Chondrocyte (in vitro differentiated cells): ENCODE measurements at regions not wholly inside any gene's neighbourhood (a gene's known extent, or its start where the extent isn't known, plus 50 kb on each side); places are given as distances from the start of the nearest gene placed in this dataset.

Experiments
- DNase-seq: peaks from one replicate; pipeline ENCODE4 v3.0.0; 2021; ENCODE audit warnings: mixed read lengths, low spot score
- H3K27ac Mint-ChIP-seq: one replicate; pipeline ENCODE4 v1.8.0; 2021; ENCODE audit warnings: mild to moderate bottlenecking, moderate library complexity, mixed read lengths; ENCODE audit not compliant: unreplicated experiment
- H3K27me3 Mint-ChIP-seq: 2 replicates; pipeline ENCODE4 v1.8.0; 2021; ENCODE audit warnings: low read depth, mixed read lengths
- H3K36me3 Mint-ChIP-seq: 2 replicates; pipeline ENCODE4 v1.8.0; 2021; ENCODE audit warnings: low read depth, mixed read lengths
- H3K4me1 Mint-ChIP-seq: 2 replicates; pipeline ENCODE4 v1.8.0; 2021; ENCODE audit warnings: low read depth, mild to moderate bottlenecking, mixed read lengths
- H3K4me3 Mint-ChIP-seq: one replicate; pipeline ENCODE4 v1.8.0; 2021; ENCODE audit warnings: mild to moderate bottlenecking, moderate library complexity, mixed read lengths; ENCODE audit not compliant: unreplicated experiment
- H3K9me3 Mint-ChIP-seq: 2 replicates; pipeline ENCODE4 v1.8.0; 2021; ENCODE audit warnings: low read depth, mixed read lengths
- TF ChIP-seq, protein P1 (sequence below): fragments of 200-600 bp; sonication (generic); IDR thresholded peaks from 2 replicates; pipeline ENCODE4 v1.5.0; 2021; ENCODE audit warnings: antibody characterized with exemption, mild to moderate bottlenecking, moderate library complexity

DNA sequence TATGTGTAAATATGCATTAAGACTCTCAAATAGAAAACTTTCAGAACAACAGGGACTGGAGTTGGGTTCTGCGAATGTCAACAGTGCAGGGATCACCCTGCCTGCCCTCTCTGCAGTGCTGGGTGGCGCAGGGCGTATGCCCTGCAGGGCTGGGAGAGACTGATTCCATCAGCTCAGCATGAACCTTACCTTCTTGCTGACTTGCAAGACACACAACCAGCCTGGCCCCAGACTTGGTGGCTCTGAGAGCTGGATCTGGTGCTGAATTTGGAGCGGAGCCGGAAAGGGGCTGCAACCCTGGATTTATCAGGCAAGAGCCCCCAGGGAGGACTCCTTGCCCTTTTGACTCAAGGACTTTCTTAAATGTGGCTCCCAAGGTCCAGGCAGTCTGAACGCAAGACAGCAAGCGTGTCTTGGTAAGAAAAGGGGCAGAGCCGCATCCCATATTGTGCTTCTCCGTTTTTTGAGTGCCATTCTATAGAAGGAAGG, 376.0 kb upstream of the IRX2 start:
- H3K9me3 Mint-ChIP-seq = peaks cover 7% of the 10 kb centered on the region
- no peak for DNase-seq
- H3K27ac Mint-ChIP-seq = no peak overlapping the region

DNA sequence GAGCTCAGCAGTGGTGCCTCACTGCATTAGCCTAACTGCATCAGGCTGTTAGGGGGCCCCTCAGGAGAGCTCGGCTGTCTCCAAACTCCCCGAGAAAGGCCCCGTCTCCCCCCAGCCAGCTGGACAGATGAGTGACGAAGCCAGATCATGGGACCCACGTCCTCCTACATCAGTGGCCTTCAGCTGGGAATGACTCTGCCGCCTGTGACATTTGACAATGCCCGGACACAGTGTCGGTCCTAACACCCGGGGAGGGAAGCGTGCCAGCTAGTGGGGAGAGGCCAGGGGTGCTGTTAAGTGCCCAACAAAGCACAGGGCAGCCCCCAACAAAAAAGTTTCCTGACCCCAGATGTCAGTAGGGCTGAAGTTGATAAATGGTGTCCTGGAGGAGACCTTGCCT, 375.2 kb upstream of the IRX2 start:
- Mint-ChIP-seq H3K27ac (no peak overlapping the region), H3K4me3 (no peak overlapping the region)

More for the DNA sequence above, 376.0 kb upstream of the IRX2 start:
- TF ChIP-seq, protein P1, sequence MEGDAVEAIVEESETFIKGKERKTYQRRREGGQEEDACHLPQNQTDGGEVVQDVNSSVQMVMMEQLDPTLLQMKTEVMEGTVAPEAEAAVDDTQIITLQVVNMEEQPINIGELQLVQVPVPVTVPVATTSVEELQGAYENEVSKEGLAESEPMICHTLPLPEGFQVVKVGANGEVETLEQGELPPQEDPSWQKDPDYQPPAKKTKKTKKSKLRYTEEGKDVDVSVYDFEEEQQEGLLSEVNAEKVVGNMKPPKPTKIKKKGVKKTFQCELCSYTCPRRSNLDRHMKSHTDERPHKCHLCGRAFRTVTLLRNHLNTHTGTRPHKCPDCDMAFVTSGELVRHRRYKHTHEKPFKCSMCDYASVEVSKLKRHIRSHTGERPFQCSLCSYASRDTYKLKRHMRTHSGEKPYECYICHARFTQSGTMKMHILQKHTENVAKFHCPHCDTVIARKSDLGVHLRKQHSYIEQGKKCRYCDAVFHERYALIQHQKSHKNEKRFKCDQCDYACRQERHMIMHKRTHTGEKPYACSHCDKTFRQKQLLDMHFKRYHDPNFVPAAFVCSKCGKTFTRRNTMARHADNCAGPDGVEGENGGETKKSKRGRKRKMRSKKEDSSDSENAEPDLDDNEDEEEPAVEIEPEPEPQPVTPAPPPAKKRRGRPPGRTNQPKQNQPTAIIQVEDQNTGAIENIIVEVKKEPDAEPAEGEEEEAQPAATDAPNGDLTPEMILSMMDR = no peak
- Mint-ChIP-seq H3K27me3 (no peaks in the 10 kb centered on the region), H3K4me3 (no peak overlapping the region), H3K4me1 (no peaks in the 10 kb centered on the region), H3K36me3 (no peaks in the 10 kb centered on the region)

GRCh38 chr5:3124410-3124809, 372.9 kb upstream of the IRX2 start:
- no peaks in the 10 kb centered on the region for H3K4me1 Mint-ChIP-seq
- DNase-seq = no peak
- H3K27ac Mint-ChIP-seq = no peak overlapping the region

More for the DNA sequence above, 375.2 kb upstream of the IRX2 start:
- Mint-ChIP-seq H3K9me3 (peaks cover 7% of the 10 kb centered on the region), H3K36me3 (no peaks in the 10 kb centered on the region), H3K4me1 (no peaks in the 10 kb centered on the region), H3K27me3 (no peaks in the 10 kb centered on the region)
- TF ChIP-seq, protein P1 = no peak
- DNase-seq = no peak

DNA sequence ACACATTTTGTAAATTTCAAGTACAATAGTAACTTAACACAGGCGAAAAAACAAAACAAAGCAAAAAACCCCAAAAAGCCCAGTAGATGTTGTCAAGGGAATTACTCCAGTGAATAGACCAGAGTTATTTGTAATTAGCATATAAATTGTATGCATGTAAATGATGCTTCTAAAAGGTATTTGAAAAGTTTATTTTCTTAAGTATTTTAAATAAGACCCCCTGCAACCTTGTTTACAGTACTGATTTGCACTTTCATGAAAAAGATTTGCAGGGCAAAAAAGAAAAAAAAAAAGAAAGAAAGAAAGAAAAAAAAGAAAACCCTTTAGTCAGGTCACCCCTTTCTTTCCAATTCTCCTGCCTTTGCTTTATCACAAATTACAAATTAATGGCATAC, 372.3 kb upstream of the IRX2 start:
- no peaks in the 10 kb centered on the region for H3K36me3 Mint-ChIP-seq
- TF ChIP-seq, protein P1 = no peak
- no peaks in the 10 kb centered on the region for H3K27me3 Mint-ChIP-seq
- no peak overlapping the region for H3K4me3 Mint-ChIP-seq
- H3K9me3 Mint-ChIP-seq = peaks cover 3% of the 10 kb centered on the region
- H3K4me1 Mint-ChIP-seq = no peaks in the 10 kb centered on the region
- no peak for DNase-seq
- no peak overlapping the region for H3K27ac Mint-ChIP-seq

More at GRCh38 chr5:3124410-3124809, 372.9 kb upstream of the IRX2 start:
- TF ChIP-seq, protein P1 = no peak
- Mint-ChIP-seq H3K36me3 (no peaks in the 10 kb centered on the region), H3K9me3 (peaks cover 3% of the 10 kb centered on the region), H3K27me3 (no peaks in the 10 kb centered on the region), H3K4me3 (no peak overlapping the region)

DNA sequence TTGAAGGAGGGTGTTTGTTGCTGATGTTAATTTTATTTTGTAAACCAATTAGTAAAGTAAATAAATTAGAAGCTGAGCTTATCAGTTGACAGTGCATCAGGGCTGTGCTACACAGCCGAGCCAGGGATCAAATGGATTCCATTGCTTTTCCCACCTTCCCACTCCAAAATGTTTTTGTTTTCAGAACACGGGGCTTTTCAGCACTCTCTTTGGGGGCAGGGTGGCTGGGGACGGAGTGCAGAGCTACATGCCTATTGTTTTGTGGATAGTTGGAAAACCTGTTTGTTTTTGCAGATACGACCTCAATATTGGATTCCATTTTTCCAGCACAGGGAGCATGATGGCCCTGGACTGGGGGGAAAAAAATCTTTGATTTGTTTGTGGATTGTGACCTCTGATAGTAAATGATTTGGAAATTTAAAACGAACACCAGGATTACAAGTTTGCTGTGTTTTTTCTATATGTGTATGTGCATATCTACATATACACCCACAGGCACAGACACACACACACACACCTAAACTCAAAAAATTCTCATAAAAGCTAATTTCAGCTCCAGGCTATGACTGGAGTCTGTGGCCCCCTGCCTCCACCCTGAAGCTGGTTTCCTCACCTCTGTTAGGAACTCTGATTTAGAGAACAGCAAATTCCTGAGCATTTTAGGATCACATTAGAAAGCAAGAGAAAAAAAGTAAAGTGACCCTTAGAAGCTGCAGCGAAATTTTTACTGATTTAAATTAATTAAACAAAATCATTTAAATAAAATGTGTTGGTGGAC, 371.7 kb upstream of the IRX2 start:
- no peaks in the 10 kb centered on the region for H3K27me3 Mint-ChIP-seq
- TF ChIP-seq, protein P1 = no peak
- no peak overlapping the region for H3K4me3 Mint-ChIP-seq
- H3K4me1 Mint-ChIP-seq = no peaks in the 10 kb centered on the region
- no peaks in the 10 kb centered on the region for H3K9me3 Mint-ChIP-seq
- no peak overlapping the region for H3K27ac Mint-ChIP-seq
- H3K36me3 Mint-ChIP-seq = no peaks in the 10 kb centered on the region
- no peak for DNase-seq
